ENCODE measurements at regions not wholly inside any gene's neighbourhood (a gene's known extent, or its start where the extent isn't known, plus 50 kb on each side); places are given as distances from the start of the nearest gene placed in this dataset.

- TF ChIP-seq ZNF253 (CRISPR knock-in tag; conservative IDR thresholded peaks at IDR 0.05) (no peak), PTTG1 (tag; IDR thresholded peaks at IDR 0.05; ENCODE audit: low read depth) (no peak), ARHGAP35 (IDR thresholded peaks at IDR 0.05; ENCODE audit: partially characterized antibody) (no peak), KDM5B (IDR thresholded peaks at IDR 0.05; ENCODE audit: insufficient replicate concordance, low read depth, low read length) (no peak), BHLHE40 (IDR thresholded peaks at IDR 0.05; ENCODE audit: low read length) (no peak)
- TF ChIP-seq, protein P1, sequence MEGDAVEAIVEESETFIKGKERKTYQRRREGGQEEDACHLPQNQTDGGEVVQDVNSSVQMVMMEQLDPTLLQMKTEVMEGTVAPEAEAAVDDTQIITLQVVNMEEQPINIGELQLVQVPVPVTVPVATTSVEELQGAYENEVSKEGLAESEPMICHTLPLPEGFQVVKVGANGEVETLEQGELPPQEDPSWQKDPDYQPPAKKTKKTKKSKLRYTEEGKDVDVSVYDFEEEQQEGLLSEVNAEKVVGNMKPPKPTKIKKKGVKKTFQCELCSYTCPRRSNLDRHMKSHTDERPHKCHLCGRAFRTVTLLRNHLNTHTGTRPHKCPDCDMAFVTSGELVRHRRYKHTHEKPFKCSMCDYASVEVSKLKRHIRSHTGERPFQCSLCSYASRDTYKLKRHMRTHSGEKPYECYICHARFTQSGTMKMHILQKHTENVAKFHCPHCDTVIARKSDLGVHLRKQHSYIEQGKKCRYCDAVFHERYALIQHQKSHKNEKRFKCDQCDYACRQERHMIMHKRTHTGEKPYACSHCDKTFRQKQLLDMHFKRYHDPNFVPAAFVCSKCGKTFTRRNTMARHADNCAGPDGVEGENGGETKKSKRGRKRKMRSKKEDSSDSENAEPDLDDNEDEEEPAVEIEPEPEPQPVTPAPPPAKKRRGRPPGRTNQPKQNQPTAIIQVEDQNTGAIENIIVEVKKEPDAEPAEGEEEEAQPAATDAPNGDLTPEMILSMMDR (IDR thresholded peaks at IDR 0.05 in 2 of 3, conservative IDR thresholded peaks at IDR 0.05 in 1 of 3; ENCODE audit: insufficient read depth in 2 of 3, low read depth in 1 of 3, low read length in 3 of 3) = no peak
- TF ChIP-seq, protein P2, sequence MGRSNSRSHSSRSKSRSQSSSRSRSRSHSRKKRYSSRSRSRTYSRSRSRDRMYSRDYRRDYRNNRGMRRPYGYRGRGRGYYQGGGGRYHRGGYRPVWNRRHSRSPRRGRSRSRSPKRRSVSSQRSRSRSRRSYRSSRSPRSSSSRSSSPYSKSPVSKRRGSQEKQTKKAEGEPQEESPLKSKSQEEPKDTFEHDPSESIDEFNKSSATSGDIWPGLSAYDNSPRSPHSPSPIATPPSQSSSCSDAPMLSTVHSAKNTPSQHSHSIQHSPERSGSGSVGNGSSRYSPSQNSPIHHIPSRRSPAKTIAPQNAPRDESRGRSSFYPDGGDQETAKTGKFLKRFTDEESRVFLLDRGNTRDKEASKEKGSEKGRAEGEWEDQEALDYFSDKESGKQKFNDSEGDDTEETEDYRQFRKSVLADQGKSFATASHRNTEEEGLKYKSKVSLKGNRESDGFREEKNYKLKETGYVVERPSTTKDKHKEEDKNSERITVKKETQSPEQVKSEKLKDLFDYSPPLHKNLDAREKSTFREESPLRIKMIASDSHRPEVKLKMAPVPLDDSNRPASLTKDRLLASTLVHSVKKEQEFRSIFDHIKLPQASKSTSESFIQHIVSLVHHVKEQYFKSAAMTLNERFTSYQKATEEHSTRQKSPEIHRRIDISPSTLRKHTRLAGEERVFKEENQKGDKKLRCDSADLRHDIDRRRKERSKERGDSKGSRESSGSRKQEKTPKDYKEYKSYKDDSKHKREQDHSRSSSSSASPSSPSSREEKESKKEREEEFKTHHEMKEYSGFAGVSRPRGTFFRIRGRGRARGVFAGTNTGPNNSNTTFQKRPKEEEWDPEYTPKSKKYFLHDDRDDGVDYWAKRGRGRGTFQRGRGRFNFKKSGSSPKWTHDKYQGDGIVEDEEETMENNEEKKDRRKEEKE (IDR thresholded peaks at IDR 0.05; ENCODE audit: borderline replicate concordance in 1 of 2, control insufficient read depth in 1 of 2, low read depth in 2 of 2, low read length in 1 of 2) = no peak
- TF ChIP-seq, protein P3, sequence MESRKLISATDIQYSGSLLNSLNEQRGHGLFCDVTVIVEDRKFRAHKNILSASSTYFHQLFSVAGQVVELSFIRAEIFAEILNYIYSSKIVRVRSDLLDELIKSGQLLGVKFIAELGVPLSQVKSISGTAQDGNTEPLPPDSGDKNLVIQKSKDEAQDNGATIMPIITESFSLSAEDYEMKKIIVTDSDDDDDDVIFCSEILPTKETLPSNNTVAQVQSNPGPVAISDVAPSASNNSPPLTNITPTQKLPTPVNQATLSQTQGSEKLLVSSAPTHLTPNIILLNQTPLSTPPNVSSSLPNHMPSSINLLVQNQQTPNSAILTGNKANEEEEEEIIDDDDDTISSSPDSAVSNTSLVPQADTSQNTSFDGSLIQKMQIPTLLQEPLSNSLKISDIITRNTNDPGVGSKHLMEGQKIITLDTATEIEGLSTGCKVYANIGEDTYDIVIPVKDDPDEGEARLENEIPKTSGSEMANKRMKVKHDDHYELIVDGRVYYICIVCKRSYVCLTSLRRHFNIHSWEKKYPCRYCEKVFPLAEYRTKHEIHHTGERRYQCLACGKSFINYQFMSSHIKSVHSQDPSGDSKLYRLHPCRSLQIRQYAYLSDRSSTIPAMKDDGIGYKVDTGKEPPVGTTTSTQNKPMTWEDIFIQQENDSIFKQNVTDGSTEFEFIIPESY (CRISPR knock-in tag; IDR thresholded peaks at IDR 0.05) = no peak
These were observed 130.8 kb upstream of the IL12A start for GRCh38 chr3:159857840-159858239.
